ENCODE measurements at regions not wholly inside any gene's neighbourhood (a gene's known extent, or its start where the extent isn't known, plus 50 kb on each side); places are given as distances from the start of the nearest gene placed in this dataset.

DNA sequence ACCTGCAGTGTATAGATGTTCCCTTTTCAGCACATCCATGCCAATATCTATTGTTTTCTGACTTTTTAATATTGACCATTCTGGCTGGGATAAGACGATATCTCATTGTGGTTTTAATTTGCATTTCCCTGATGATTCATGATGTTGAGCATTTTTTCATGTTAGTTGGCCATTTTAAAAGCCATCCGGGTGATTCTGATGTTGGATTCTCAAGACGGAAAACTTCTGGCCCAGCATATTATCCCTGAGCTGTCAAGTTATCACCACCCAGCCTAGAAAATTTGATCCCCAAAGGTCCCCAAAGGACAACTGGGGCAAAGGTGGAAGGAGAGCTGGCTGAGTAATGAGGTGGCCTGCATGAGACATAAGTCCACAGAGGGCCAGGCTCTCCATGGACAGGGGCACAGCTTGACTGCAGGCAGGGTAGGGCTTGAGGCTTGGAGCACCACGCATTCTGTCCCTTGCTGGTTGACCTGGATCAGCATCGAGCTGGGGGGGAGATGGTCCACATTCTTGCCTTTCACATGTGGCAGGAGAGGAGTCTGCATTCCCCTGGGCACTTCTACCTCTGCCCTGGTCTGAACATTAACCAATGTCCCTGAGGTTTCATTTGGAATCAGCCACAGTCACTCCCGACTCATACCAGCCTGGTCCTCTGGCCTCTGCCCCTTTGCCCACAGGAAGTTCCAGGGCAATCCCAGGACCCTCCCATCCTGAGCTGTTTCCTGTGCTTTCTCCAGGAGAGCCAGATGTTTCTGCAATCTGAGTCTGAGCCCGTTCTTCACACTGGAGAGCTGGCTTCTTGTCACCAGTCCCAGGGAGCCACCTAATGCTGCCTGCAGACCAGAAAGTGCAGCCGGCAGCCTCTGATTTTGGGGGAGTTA is 69.2 kb downstream of the ISG20 start:
- Histone ChIP-seq H2BK15ac (ENCODE audit: low read depth, poor library complexity, severe bottlenecking) (no peak overlapping the region), H2BK5ac (ENCODE audit: low read depth, low read length, poor library complexity, severe bottlenecking) (no peak overlapping the region), H3K79me1 (replicated peaks; ENCODE audit: low read length, poor library complexity, severe bottlenecking) (no peaks in the 10 kb centered on the region), H2AFZ (ENCODE audit: low read depth, low read length) (no peak overlapping the region), H3K18ac (ENCODE audit: low read depth in 1 of 2, low read length in 2 of 2) (no peak overlapping the region), H2BK120ac (ENCODE audit: low read depth, low read length) (no peak overlapping the region), H3K9ac (ENCODE audit: low read length) (peak overlapping the region; percentile 40), H3K4me2 (ENCODE audit: low read length, poor library complexity, severe bottlenecking) (no peak overlapping the region), H3K4ac (ENCODE audit: low read depth in 1 of 2, low read length in 2 of 2) (no peak overlapping the region), H3K4me3 (ENCODE audit: insufficient read depth in 1 of 2, low read depth in 1 of 2, low read length in 2 of 2) (peak overlapping the region in 1 of 2 experiments; percentile 27), H3K4me1 (ENCODE audit: control insufficient read depth, insufficient read depth, low read depth, low read length) (peaks cover 10% of the 10 kb centered on the region), H3K36me3 (ENCODE audit: control insufficient read depth in 1 of 2, insufficient read depth in 2 of 2, low read depth in 1 of 2, low read length in 2 of 2) (no peaks in the 10 kb centered on the region), H2AK5ac (ENCODE audit: low read length, severe bottlenecking) (no peak overlapping the region), H2BK12ac (ENCODE audit: low read length in 2 of 2) (no peak overlapping the region), H4K8ac (ENCODE audit: low read length) (no peak overlapping the region), H3K9me3 (ENCODE audit: control insufficient read depth, low read length) (no peaks in the 10 kb centered on the region), H3K27ac (ENCODE audit: low read length, poor library complexity, severe bottlenecking) (no peak overlapping the region), H3K23ac (ENCODE audit: low read length in 2 of 2) (peak overlapping the region in 1 of 2 experiments; percentile 10), H3K27me3 (ENCODE audit: control insufficient read depth in 1 of 2, insufficient read depth in 1 of 2, low read length in 2 of 2) (peaks cover 32 to 40% of the 10 kb centered on the region in 2 experiments), H4K91ac (ENCODE audit: low read length) (no peak overlapping the region), H3K14ac (ENCODE audit: low read length in 2 of 2) (peak overlapping the region in 1 of 2 experiments; percentile 44)
- 64% methylated on average over 8 of the region's 8 CpGs for WGBS
- no peak for DNase-seq

- Histone ChIP-seq H3K27ac (ENCODE audit: low read length, poor library complexity, severe bottlenecking) (no peak overlapping the region), H3K36me3 (ENCODE audit: control insufficient read depth in 1 of 2, insufficient read depth in 2 of 2, low read depth in 1 of 2, low read length in 2 of 2) (no peaks in the 10 kb centered on the region), H3K27me3 (ENCODE audit: control insufficient read depth in 1 of 2, insufficient read depth in 1 of 2, low read length in 2 of 2) (peaks cover 38 to 40% of the 10 kb centered on the region in 2 experiments), H3K14ac (ENCODE audit: low read length in 2 of 2) (no peak overlapping the region), H4K8ac (ENCODE audit: low read length) (no peak overlapping the region), H3K18ac (ENCODE audit: low read depth in 1 of 2, low read length in 2 of 2) (no peak overlapping the region), H3K4ac (ENCODE audit: low read depth in 1 of 2, low read length in 2 of 2) (no peak overlapping the region), H2AK5ac (ENCODE audit: low read length, severe bottlenecking) (no peak overlapping the region), H3K79me1 (replicated peaks; ENCODE audit: low read length, poor library complexity, severe bottlenecking) (no peaks in the 10 kb centered on the region), H3K4me1 (ENCODE audit: control insufficient read depth, insufficient read depth, low read depth, low read length) (peaks cover 10% of the 10 kb centered on the region), H2BK12ac (ENCODE audit: low read length in 2 of 2) (no peak overlapping the region), H3K23ac (ENCODE audit: low read length in 2 of 2) (no peak overlapping the region), H3K9me3 (ENCODE audit: control insufficient read depth, low read length) (no peaks in the 10 kb centered on the region), H3K4me2 (ENCODE audit: low read length, poor library complexity, severe bottlenecking) (no peak overlapping the region), H2BK120ac (ENCODE audit: low read depth, low read length) (no peak overlapping the region), H4K91ac (ENCODE audit: low read length) (no peak overlapping the region), H3K4me3 (ENCODE audit: insufficient read depth in 1 of 2, low read depth in 1 of 2, low read length in 2 of 2) (no peak overlapping the region), H2BK5ac (ENCODE audit: low read depth, low read length, poor library complexity, severe bottlenecking) (no peak overlapping the region), H3K9ac (ENCODE audit: low read length) (peak overlapping the region; percentile 40), H2AFZ (ENCODE audit: low read depth, low read length) (peak overlapping the region; percentile 30), H2BK15ac (ENCODE audit: low read depth, poor library complexity, severe bottlenecking) (no peak overlapping the region)
- WGBS, result 88% methylated on average over 8 of the region's 8 CpGs
- DNase-seq, result no peak
Measured at GRCh38 chr15:88708655-88709054, 69.8 kb downstream of the ISG20 start.

DNA sequence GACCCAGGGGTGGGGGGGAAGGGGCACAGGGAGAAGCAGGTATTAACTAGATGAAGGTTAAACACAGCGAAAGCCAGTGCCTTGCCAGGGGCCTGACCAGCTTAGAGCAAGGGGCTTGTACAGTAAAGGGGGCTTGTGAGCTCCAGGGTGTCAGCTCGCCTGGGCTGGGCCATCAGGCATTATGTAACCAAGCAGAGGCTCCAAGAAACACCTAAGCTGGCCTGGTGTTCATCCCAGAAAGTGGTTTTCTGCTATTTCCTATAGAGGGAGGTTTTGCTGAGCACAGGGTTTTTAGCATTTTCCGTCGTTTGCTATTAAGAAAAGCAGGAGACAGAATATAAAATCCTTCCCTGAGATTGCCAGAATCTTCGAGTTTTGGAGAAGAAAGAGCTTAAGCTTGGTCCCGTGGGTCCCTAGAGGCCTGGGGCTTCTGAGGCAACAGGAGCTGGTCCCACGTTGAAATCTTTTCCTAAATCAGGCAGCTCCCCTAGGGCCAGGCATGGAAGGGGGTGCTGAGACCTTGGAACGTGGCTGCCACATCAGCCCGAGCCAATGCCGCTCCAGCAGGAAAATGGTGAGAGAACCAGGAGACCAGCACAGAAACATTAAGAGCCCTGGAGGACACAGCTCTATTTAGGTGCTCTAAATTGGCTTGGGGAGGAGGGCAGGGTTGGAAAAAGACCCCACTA is 71.4 kb downstream of the ISG20 start:
- H3K4ac ChIP-seq (ENCODE audit: low read depth in 1 of 2, low read length in 2 of 2), result no peak overlapping the region
- no peaks in the 10 kb centered on the region for H3K79me1 ChIP-seq (replicated peaks; ENCODE audit: low read length, poor library complexity, severe bottlenecking)
- 66% methylated on average over 10 of the region's 10 CpGs for WGBS
- H4K91ac ChIP-seq (ENCODE audit: low read length), result no peak overlapping the region
- no peaks in the 10 kb centered on the region for H3K36me3 ChIP-seq (ENCODE audit: control insufficient read depth in 1 of 2, insufficient read depth in 2 of 2, low read depth in 1 of 2, low read length in 2 of 2)
- no peak overlapping the region for H4K8ac ChIP-seq (ENCODE audit: low read length)
- no peak overlapping the region for H3K4me3 ChIP-seq (ENCODE audit: insufficient read depth in 1 of 2, low read depth in 1 of 2, low read length in 2 of 2)
- no peak overlapping the region for H2BK12ac ChIP-seq (ENCODE audit: low read length in 2 of 2)
- peaks cover 5% of the 10 kb centered on the region for H3K4me1 ChIP-seq (ENCODE audit: control insufficient read depth, insufficient read depth, low read depth, low read length)
- no peak overlapping the region for H3K18ac ChIP-seq (ENCODE audit: low read depth in 1 of 2, low read length in 2 of 2)
- H3K27me3 ChIP-seq (ENCODE audit: control insufficient read depth in 1 of 2, insufficient read depth in 1 of 2, low read length in 2 of 2), result peaks cover 36 to 48% of the 10 kb centered on the region in 2 experiments
- no peak overlapping the region for H2BK120ac ChIP-seq (ENCODE audit: low read depth, low read length)
- H3K4me2 ChIP-seq (ENCODE audit: low read length, poor library complexity, severe bottlenecking), result no peak overlapping the region
- no peak overlapping the region for H3K23ac ChIP-seq (ENCODE audit: low read length in 2 of 2)
- H3K27ac ChIP-seq (ENCODE audit: low read length, poor library complexity, severe bottlenecking), result no peak overlapping the region
- H2AFZ ChIP-seq (ENCODE audit: low read depth, low read length), result no peak overlapping the region
- DNase-seq, result no peak
- no peak overlapping the region for H3K14ac ChIP-seq (ENCODE audit: low read length in 2 of 2)
- no peak overlapping the region for H3K9ac ChIP-seq (ENCODE audit: low read length)
- H3K9me3 ChIP-seq (ENCODE audit: control insufficient read depth, low read length), result no peaks in the 10 kb centered on the region
- H2BK5ac ChIP-seq (ENCODE audit: low read depth, low read length, poor library complexity, severe bottlenecking), result no peak overlapping the region
- no peak overlapping the region for H2BK15ac ChIP-seq (ENCODE audit: low read depth, poor library complexity, severe bottlenecking)
- no peak overlapping the region for H2AK5ac ChIP-seq (ENCODE audit: low read length, severe bottlenecking)

GRCh38 chr15:88711806-88712205 is 73.0 kb downstream of the ISG20 start:
- Histone ChIP-seq H3K4me1 (ENCODE audit: control insufficient read depth, insufficient read depth, low read depth, low read length) (peaks cover 2% of the 10 kb centered on the region), H3K36me3 (ENCODE audit: control insufficient read depth in 1 of 2, insufficient read depth in 2 of 2, low read depth in 1 of 2, low read length in 2 of 2) (no peaks in the 10 kb centered on the region), H3K23ac (ENCODE audit: low read length in 2 of 2) (no peak overlapping the region), H3K4me2 (ENCODE audit: low read length, poor library complexity, severe bottlenecking) (no peak overlapping the region), H3K4ac (ENCODE audit: low read depth in 1 of 2, low read length in 2 of 2) (no peak overlapping the region), H3K79me1 (replicated peaks; ENCODE audit: low read length, poor library complexity, severe bottlenecking) (no peaks in the 10 kb centered on the region), H3K14ac (ENCODE audit: low read length in 2 of 2) (no peak overlapping the region), H2BK15ac (ENCODE audit: low read depth, poor library complexity, severe bottlenecking) (no peak overlapping the region), H2AK5ac (ENCODE audit: low read length, severe bottlenecking) (no peak overlapping the region), H3K9me3 (ENCODE audit: control insufficient read depth, low read length) (no peaks in the 10 kb centered on the region), H2BK5ac (ENCODE audit: low read depth, low read length, poor library complexity, severe bottlenecking) (no peak overlapping the region), H4K91ac (ENCODE audit: low read length) (no peak overlapping the region), H2BK12ac (ENCODE audit: low read length in 2 of 2) (no peak overlapping the region), H3K27me3 (ENCODE audit: control insufficient read depth in 1 of 2, insufficient read depth in 1 of 2, low read length in 2 of 2) (peaks cover 30 to 63% of the 10 kb centered on the region in 2 experiments), H3K18ac (ENCODE audit: low read depth in 1 of 2, low read length in 2 of 2) (no peak overlapping the region), H4K8ac (ENCODE audit: low read length) (no peak overlapping the region), H2BK120ac (ENCODE audit: low read depth, low read length) (no peak overlapping the region), H3K27ac (ENCODE audit: low read length, poor library complexity, severe bottlenecking) (no peak overlapping the region), H3K4me3 (ENCODE audit: insufficient read depth in 1 of 2, low read depth in 1 of 2, low read length in 2 of 2) (no peak overlapping the region), H3K9ac (ENCODE audit: low read length) (no peak overlapping the region), H2AFZ (ENCODE audit: low read depth, low read length) (no peak overlapping the region)
- 60% methylated on average over 4 of the region's 4 CpGs for WGBS
- DNase-seq, result no peak
